HEK293 (cell line): ENCODE measurements at regions not wholly inside any gene's neighbourhood (a gene's known extent, or its start where the extent isn't known, plus 50 kb on each side); places are given as distances from the start of the nearest gene placed in this dataset.

Experiments
- CTCF ChIA-PET: fragments of 350-600 bp; formaldehyde crosslinking; extraction: SDS; loops from one replicate; lab custom pipeline; 2021; ENCODE audit warnings: antibody characterized with exemption; lab: Yijun Ruan, JAX
- POLR2A ChIA-PET: fragments of 300-600 bp; formaldehyde crosslinking; extraction: SDS; loops from one replicate; lab custom pipeline; 2020; ENCODE audit warnings: antibody characterized with exemption, inconsistent platforms; lab: Yijun Ruan, JAX
- H3K27ac ChIP-seq: fragments of 200-500 bp; sonication (Bioruptor generic); 2 replicates; pipeline ENCODE4 v1.5.1; 2014; ENCODE audit warnings: low read depth, low read length, control low read depth, inconsistent platforms; ENCODE audit errors: extremely low read depth
- H3K36me3 ChIP-seq, 2 experiments: fragments of 200-500 bp in 1 of 2; sonication (Bioruptor generic) in 1 of 2; 1 replicate in 1 of 2; 2 replicates in 1 of 2; pipeline ENCODE4 v1.5.1; 2014 to 2017; ENCODE audit warnings: inconsistent platforms in 2 of 2, low read length in 2 of 2; ENCODE audit not compliant: control insufficient read depth in 2 of 2, insufficient read depth in 1 of 2
- H3K4me1 ChIP-seq: fragments of 200-500 bp; sonication (Bioruptor generic); 2 replicates; pipeline ENCODE4 v1.5.1; 2014; ENCODE audit warnings: mild to moderate bottlenecking, low read length, inconsistent platforms; ENCODE audit not compliant: control insufficient read depth, insufficient read depth
- H3K4me3 ChIP-seq: 2 replicates; pipeline ENCODE4 v1.5.1; 2011; ENCODE audit warnings: low read depth, mild to moderate bottlenecking, control low read depth, low read length, moderate library complexity
- H3K9me3 ChIP-seq: fragments of 200-500 bp; sonication (Bioruptor generic); 2 replicates; pipeline ENCODE4 v1.5.1; 2014; ENCODE audit warnings: low read depth, low read length, inconsistent platforms; ENCODE audit not compliant: control insufficient read depth, insufficient read depth
- MZF1 ChIP-seq: fragments of 450-650 bp; formaldehyde crosslinking; IDR thresholded peaks from 2 replicates; pipeline ENCODE4 v1.5.1; 2017; ENCODE audit warnings: missing biosample characterization, missing genetic modification characterization, borderline replicate concordance
- OSR2 ChIP-seq: fragments of 450-650 bp; formaldehyde crosslinking; IDR thresholded peaks from 2 replicates; pipeline ENCODE4 v1.5.1; 2016; ENCODE audit warnings: missing biosample characterization, missing genetic modification characterization
- ZBTB21 ChIP-seq: fragments of 450-650 bp; formaldehyde crosslinking; IDR thresholded peaks from 2 replicates; pipeline ENCODE4 v1.5.1; 2017; ENCODE audit warnings: missing biosample characterization, missing genetic modification characterization
- ZBTB8A ChIP-seq: fragments of 450-650 bp; formaldehyde crosslinking; IDR thresholded peaks from 2 replicates; pipeline ENCODE4 v1.5.1; 2016; ENCODE audit warnings: missing biosample characterization, missing genetic modification characterization
- ZNF350 ChIP-seq: fragments of 450-650 bp; formaldehyde crosslinking; IDR thresholded peaks from 2 replicates; pipeline ENCODE4 v1.5.0; 2017; ENCODE audit warnings: missing biosample characterization, mild to moderate bottlenecking, missing genetic modification characterization
- ZNF37A ChIP-seq: fragments of 450-650 bp; IDR thresholded peaks from 2 replicates; pipeline ENCODE4 v1.5.1; 2018; ENCODE audit warnings: missing biosample characterization, missing genetic modification characterization
- ZNF404 ChIP-seq: fragments of 450-650 bp; formaldehyde crosslinking; IDR thresholded peaks from 2 replicates; pipeline ENCODE4 v1.5.1; 2017; ENCODE audit warnings: missing biosample characterization, missing genetic modification characterization
- ZNF529 ChIP-seq: fragments of 450-650 bp; formaldehyde crosslinking; IDR thresholded peaks from 2 replicates; pipeline ENCODE4 v1.5.1; 2017; ENCODE audit warnings: missing genetic modification characterization, missing biosample characterization; ENCODE audit not compliant: insufficient replicate concordance
- ZNF544 ChIP-seq: fragments of 450-650 bp; formaldehyde crosslinking; IDR thresholded peaks from 2 replicates; pipeline ENCODE4 v1.5.0; 2017; ENCODE audit warnings: missing biosample characterization, missing genetic modification characterization
- ZNF549 ChIP-seq: fragments of 450-650 bp; IDR thresholded peaks from 2 replicates; pipeline ENCODE4 v1.5.1; 2018; ENCODE audit warnings: missing biosample characterization, missing genetic modification characterization, mild to moderate bottlenecking, inconsistent platforms, moderate library complexity
- ZNF660 ChIP-seq: fragments of 450-650 bp; IDR thresholded peaks from 2 replicates; pipeline ENCODE4 v1.5.1; 2018; ENCODE audit warnings: missing biosample characterization, mild to moderate bottlenecking, missing genetic modification characterization
- ZNF664 ChIP-seq: fragments of 450-650 bp; formaldehyde crosslinking; IDR thresholded peaks from 2 replicates; pipeline ENCODE4 v1.5.1; 2016; ENCODE audit warnings: missing biosample characterization, missing genetic modification characterization
- ZNF777 ChIP-seq: fragments of 450-650 bp; formaldehyde crosslinking; IDR thresholded peaks from 2 replicates; pipeline ENCODE4 v1.5.1; 2017; ENCODE audit warnings: missing biosample characterization, missing genetic modification characterization, borderline replicate concordance
- ZNF792 ChIP-seq: fragments of 450-650 bp; formaldehyde crosslinking; IDR thresholded peaks from 2 replicates; pipeline ENCODE4 v1.5.1; 2016; ENCODE audit warnings: missing biosample characterization, missing genetic modification characterization
- TF ChIP-seq, protein P1 (sequence below): fragments of 450-650 bp; formaldehyde crosslinking; IDR thresholded peaks from 2 replicates; pipeline ENCODE4 v1.5.1; 2016; ENCODE audit warnings: missing biosample characterization, missing genetic modification characterization
- TF ChIP-seq, protein P2 (sequence below): IDR thresholded peaks from 2 replicates; pipeline ENCODE4 v1.6.1; 2011; ENCODE audit warnings: mild to moderate bottlenecking, low read depth, low read length, borderline replicate concordance
- TF ChIP-seq, protein P3 (sequence below): fragments of 450-650 bp; formaldehyde crosslinking; optimal IDR thresholded peaks from 2 replicates; pipeline ENCODE3; 2016; ENCODE audit warnings: missing biosample characterization, mild to moderate bottlenecking, missing genetic modification characterization
- TF ChIP-seq, protein P4 (sequence below): fragments of 450-650 bp; formaldehyde crosslinking; IDR thresholded peaks from 2 replicates; pipeline ENCODE4 v1.5.1; 2017; ENCODE audit warnings: missing biosample characterization, missing genetic modification characterization
- TF ChIP-seq, protein P5 (sequence below): fragments of 450-650 bp; formaldehyde crosslinking; IDR thresholded peaks from 2 replicates; pipeline ENCODE4 v1.5.1; 2016; ENCODE audit warnings: missing biosample characterization, missing genetic modification characterization
- TF ChIP-seq, protein P6 (sequence below): fragments of 450-650 bp; formaldehyde crosslinking; IDR thresholded peaks from 2 replicates; pipeline ENCODE4 v1.5.1; 2016; ENCODE audit warnings: missing biosample characterization, missing genetic modification characterization

DNA sequence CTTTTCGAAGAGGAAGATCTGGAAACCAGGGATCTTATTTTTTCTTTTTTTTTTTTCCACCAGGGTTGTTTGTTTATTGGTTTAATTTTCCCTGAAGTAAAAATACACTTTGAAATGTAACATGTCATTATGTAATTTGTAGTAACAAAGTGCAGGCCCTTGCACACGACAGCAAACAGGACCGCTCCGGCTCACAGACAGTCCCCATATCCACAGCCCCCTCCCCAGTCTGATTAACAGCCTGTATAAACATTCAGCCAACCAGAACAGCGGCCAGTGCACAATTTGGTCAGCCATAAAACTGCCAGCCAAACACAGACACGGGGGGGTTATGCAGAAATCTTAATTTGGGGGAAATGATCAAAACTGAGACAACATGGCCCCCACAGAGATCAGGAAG, 431.6 kb upstream of the NPVF start:
- peaks cover 2% of the 10 kb centered on the region; the same call in 1 of the 2 replicates for H3K4me1 ChIP-seq
- POLR2A ChIA-PET, result no interaction called here

More for the DNA sequence above, 431.6 kb upstream of the NPVF start:
- no peak for TF ChIP-seq OSR2 (tag by site-specific recombination)
- no peak for TF ChIP-seq ZBTB8A (tag by site-specific recombination)
- TF ChIP-seq, protein P1, sequence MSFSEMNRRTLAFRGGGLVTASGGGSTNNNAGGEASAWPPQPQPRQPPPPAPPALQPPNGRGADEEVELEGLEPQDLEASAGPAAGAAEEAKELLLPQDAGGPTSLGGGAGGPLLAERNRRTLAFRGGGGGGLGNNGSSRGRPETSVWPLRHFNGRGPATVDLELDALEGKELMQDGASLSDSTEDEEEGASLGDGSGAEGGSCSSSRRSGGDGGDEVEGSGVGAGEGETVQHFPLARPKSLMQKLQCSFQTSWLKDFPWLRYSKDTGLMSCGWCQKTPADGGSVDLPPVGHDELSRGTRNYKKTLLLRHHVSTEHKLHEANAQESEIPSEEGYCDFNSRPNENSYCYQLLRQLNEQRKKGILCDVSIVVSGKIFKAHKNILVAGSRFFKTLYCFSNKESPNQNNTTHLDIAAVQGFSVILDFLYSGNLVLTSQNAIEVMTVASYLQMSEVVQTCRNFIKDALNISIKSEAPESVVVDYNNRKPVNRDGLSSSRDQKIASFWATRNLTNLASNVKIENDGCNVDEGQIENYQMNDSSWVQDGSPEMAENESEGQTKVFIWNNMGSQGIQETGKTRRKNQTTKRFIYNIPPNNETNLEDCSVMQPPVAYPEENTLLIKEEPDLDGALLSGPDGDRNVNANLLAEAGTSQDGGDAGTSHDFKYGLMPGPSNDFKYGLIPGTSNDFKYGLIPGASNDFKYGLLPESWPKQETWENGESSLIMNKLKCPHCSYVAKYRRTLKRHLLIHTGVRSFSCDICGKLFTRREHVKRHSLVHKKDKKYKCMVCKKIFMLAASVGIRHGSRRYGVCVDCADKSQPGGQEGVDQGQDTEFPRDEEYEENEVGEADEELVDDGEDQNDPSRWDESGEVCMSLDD, result no peak
- TF ChIP-seq ZBTB21 (tag by site-specific recombination), result no peak
- TF ChIP-seq MZF1 (tag by site-specific recombination), result no peak
- TF ChIP-seq ZNF792 (tag by site-specific recombination), result no peak
- no peak for TF ChIP-seq ZNF664
- TF ChIP-seq ZNF544 (tag by site-specific recombination), result no peak
- no peak for TF ChIP-seq ZNF529 (tag by site-specific recombination)
- no peak for TF ChIP-seq ZNF404 (tag by site-specific recombination)
- TF ChIP-seq, protein P2, sequence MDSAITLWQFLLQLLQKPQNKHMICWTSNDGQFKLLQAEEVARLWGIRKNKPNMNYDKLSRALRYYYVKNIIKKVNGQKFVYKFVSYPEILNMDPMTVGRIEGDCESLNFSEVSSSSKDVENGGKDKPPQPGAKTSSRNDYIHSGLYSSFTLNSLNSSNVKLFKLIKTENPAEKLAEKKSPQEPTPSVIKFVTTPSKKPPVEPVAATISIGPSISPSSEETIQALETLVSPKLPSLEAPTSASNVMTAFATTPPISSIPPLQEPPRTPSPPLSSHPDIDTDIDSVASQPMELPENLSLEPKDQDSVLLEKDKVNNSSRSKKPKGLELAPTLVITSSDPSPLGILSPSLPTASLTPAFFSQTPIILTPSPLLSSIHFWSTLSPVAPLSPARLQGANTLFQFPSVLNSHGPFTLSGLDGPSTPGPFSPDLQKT, result no peak
- no peak for TF ChIP-seq ZNF660
- TF ChIP-seq ZNF37A (tag by site-specific recombination), result no peak
- no peak for TF ChIP-seq ZNF350 (tag by site-specific recombination)
- TF ChIP-seq, protein P3, sequence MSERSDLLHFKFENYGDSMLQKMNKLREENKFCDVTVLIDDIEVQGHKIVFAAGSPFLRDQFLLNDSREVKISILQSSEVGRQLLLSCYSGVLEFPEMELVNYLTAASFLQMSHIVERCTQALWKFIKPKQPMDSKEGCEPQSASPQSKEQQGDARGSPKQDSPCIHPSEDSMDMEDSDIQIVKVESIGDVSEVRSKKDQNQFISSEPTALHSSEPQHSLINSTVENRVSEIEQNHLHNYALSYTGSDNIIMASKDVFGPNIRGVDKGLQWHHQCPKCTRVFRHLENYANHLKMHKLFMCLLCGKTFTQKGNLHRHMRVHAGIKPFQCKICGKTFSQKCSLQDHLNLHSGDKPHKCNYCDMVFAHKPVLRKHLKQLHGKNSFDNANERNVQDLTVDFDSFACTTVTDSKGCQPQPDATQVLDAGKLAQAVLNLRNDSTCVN (tag by site-specific recombination), result no peak
- TF ChIP-seq, protein P4, sequence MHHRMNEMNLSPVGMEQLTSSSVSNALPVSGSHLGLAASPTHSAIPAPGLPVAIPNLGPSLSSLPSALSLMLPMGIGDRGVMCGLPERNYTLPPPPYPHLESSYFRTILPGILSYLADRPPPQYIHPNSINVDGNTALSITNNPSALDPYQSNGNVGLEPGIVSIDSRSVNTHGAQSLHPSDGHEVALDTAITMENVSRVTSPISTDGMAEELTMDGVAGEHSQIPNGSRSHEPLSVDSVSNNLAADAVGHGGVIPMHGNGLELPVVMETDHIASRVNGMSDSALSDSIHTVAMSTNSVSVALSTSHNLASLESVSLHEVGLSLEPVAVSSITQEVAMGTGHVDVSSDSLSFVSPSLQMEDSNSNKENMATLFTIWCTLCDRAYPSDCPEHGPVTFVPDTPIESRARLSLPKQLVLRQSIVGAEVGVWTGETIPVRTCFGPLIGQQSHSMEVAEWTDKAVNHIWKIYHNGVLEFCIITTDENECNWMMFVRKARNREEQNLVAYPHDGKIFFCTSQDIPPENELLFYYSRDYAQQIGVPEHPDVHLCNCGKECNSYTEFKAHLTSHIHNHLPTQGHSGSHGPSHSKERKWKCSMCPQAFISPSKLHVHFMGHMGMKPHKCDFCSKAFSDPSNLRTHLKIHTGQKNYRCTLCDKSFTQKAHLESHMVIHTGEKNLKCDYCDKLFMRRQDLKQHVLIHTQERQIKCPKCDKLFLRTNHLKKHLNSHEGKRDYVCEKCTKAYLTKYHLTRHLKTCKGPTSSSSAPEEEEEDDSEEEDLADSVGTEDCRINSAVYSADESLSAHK (tag by site-specific recombination), result no peak
- TF ChIP-seq, protein P5, sequence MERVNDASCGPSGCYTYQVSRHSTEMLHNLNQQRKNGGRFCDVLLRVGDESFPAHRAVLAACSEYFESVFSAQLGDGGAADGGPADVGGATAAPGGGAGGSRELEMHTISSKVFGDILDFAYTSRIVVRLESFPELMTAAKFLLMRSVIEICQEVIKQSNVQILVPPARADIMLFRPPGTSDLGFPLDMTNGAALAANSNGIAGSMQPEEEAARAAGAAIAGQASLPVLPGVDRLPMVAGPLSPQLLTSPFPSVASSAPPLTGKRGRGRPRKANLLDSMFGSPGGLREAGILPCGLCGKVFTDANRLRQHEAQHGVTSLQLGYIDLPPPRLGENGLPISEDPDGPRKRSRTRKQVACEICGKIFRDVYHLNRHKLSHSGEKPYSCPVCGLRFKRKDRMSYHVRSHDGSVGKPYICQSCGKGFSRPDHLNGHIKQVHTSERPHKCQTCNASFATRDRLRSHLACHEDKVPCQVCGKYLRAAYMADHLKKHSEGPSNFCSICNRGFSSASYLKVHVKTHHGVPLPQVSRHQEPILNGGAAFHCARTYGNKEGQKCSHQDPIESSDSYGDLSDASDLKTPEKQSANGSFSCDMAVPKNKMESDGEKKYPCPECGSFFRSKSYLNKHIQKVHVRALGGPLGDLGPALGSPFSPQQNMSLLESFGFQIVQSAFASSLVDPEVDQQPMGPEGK (tag by site-specific recombination), result no peak
- TF ChIP-seq, protein P6, sequence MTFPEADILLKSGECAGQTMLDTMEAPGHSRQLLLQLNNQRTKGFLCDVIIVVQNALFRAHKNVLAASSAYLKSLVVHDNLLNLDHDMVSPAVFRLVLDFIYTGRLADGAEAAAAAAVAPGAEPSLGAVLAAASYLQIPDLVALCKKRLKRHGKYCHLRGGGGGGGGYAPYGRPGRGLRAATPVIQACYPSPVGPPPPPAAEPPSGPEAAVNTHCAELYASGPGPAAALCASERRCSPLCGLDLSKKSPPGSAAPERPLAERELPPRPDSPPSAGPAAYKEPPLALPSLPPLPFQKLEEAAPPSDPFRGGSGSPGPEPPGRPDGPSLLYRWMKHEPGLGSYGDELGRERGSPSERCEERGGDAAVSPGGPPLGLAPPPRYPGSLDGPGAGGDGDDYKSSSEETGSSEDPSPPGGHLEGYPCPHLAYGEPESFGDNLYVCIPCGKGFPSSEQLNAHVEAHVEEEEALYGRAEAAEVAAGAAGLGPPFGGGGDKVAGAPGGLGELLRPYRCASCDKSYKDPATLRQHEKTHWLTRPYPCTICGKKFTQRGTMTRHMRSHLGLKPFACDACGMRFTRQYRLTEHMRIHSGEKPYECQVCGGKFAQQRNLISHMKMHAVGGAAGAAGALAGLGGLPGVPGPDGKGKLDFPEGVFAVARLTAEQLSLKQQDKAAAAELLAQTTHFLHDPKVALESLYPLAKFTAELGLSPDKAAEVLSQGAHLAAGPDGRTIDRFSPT (tag by site-specific recombination), result no peak
- TF ChIP-seq ZNF549, result no peak
- no peak for TF ChIP-seq ZNF777 (tag by site-specific recombination)
- TF ChIP-seq, all 188 proteins: peak for 0
- H3K9me3 ChIP-seq, result no peaks in the 10 kb centered on the region
- CTCF ChIA-PET, result no interaction called here
- H3K27ac ChIP-seq, result no peak overlapping the region
- H3K36me3 ChIP-seq, result no peaks in the 10 kb centered on the region
- H3K4me3 ChIP-seq, result no peak overlapping the region
